ENCODE measurements at regions not wholly inside any gene's neighbourhood (a gene's known extent, or its start where the extent isn't known, plus 50 kb on each side); places are given as distances from the start of the nearest gene placed in this dataset.
"Not testable (repeated sequence)": the region's sequence is repeated elsewhere in the genome, so short reads cannot be mapped to it uniquely, and the experiment has no call there.

GRCh38 chr15:62272290-62272689 lies 107.2 kb upstream of the C2CD4B start:
- DNase-seq = no peak

- no peak for DNase-seq
These were observed 110.7 kb upstream of the C2CD4B start for GRCh38 chr15:62275831-62276230.

GRCh38 chr15:62277816-62278394 lies 112.8 kb upstream of the C2CD4B start:
- no peak for DNase-seq

GRCh38 chr15:62278534-62278933 lies 113.4 kb upstream of the C2CD4B start:
- DNase-seq = no peak

GRCh38 chr15:62279041-62279440 lies 114.0 kb upstream of the C2CD4B start:
- no peak for DNase-seq

- no peak for DNase-seq
These were observed 115.5 kb upstream of the C2CD4B start for GRCh38 chr15:62280625-62281024.

- not testable (repeated sequence) for DNase-seq
These were observed 116.7 kb upstream of the C2CD4B start for GRCh38 chr15:62281801-62282200.

GRCh38 chr15:62287066-62287857 lies 122.2 kb upstream of the C2CD4B start:
- DNase-seq = no peak

- no peak for DNase-seq
These were observed 123.4 kb upstream of the C2CD4B start for GRCh38 chr15:62288361-62289017.

- no peak for DNase-seq
These were observed 126.2 kb upstream of the C2CD4B start for GRCh38 chr15:62291262-62291661.

GRCh38 chr15:62296756-62297507 lies 131.8 kb upstream of the C2CD4B start:
- no peak for DNase-seq

GRCh38 chr15:62297522-62297921 lies 132.4 kb upstream of the C2CD4B start:
- DNase-seq = no peak

- DNase-seq = no peak
These were observed 132.8 kb upstream of the C2CD4B start for GRCh38 chr15:62297933-62298332.

GRCh38 chr15:62298811-62299210 lies 133.7 kb upstream of the C2CD4B start:
- DNase-seq = no peak

- DNase-seq = no peak
These were observed 134.5 kb upstream of the C2CD4B start for GRCh38 chr15:62299541-62299940.

GRCh38 chr15:62301993-62302675 lies 137.0 kb upstream of the C2CD4B start:
- no peak for DNase-seq

GRCh38 chr15:62306851-62307504 lies 141.9 kb upstream of the C2CD4B start:
- peak in 1 of 5 donors; percentile 27 for DNase-seq

- DNase-seq = no peak
These were observed 142.5 kb upstream of the C2CD4B start for GRCh38 chr15:62307551-62307950.

- no peak for DNase-seq
These were observed 151.5 kb upstream of the C2CD4B start for GRCh38 chr15:62316413-62317060.

GRCh38 chr15:62320259-62320658 lies 155.2 kb upstream of the C2CD4B start:
- no peak for DNase-seq

GRCh38 chr15:62323353-62323890 lies 158.3 kb upstream of the C2CD4B start:
- DNase-seq = no peak

All from T-helper 1 cell (primary cell).